HG03039 (cell line): ENCODE measurements at regions not wholly inside any gene's neighbourhood (a gene's known extent, or its start where the extent isn't known, plus 50 kb on each side); places are given as distances from the start of the nearest gene placed in this dataset.

Experiments used
- ATAC-seq: cut with Tn5 transposase; IDR thresholded peaks from one replicate; pipeline ENCODE4 v1.9.1; 2021; ENCODE audit warnings: mild to moderate bottlenecking, moderate library complexity; ENCODE audit not compliant: unreplicated experiment

- no peak for ATAC-seq
Measured at GRCh38 chr2:117502121-117502520, 312.4 kb upstream of the DDX18 start.

GRCh38 chr2:117512307-117512706, 302.2 kb upstream of the DDX18 start:
- ATAC-seq: no peak

- ATAC-seq: no peak
Measured at GRCh38 chr2:117514371-117514770, 300.1 kb upstream of the DDX18 start.

- no peak for ATAC-seq
Measured at GRCh38 chr2:117519238-117519637, 295.3 kb upstream of the DDX18 start.

- no peak for ATAC-seq
Measured at GRCh38 chr2:117519721-117520120, 294.8 kb upstream of the DDX18 start.

GRCh38 chr2:117523267-117523666, 291.2 kb upstream of the DDX18 start:
- ATAC-seq: no peak

GRCh38 chr2:117523711-117524238, 290.7 kb upstream of the DDX18 start:
- no peak for ATAC-seq

- ATAC-seq: no peak
Measured at GRCh38 chr2:117536139-117536538, 278.4 kb upstream of the DDX18 start.

GRCh38 chr2:117537032-117537431, 277.5 kb upstream of the DDX18 start:
- no peak for ATAC-seq

- ATAC-seq: no peak
Measured at GRCh38 chr2:117551858-117552257, 262.6 kb upstream of the DDX18 start.

- no peak for ATAC-seq
Measured at GRCh38 chr2:117553448-117553847, 261.0 kb upstream of the DDX18 start.

- ATAC-seq: no peak
Measured at GRCh38 chr2:117555965-117556364, 258.5 kb upstream of the DDX18 start.

- ATAC-seq: no peak
Measured at GRCh38 chr2:117557626-117558025, 256.9 kb upstream of the DDX18 start.

GRCh38 chr2:117562654-117563053, 251.8 kb upstream of the DDX18 start:
- ATAC-seq: no peak

GRCh38 chr2:117571590-117572349, 242.7 kb upstream of the DDX18 start:
- ATAC-seq: no peak

GRCh38 chr2:117587310-117587709, 227.2 kb upstream of the DDX18 start:
- ATAC-seq: no peak

GRCh38 chr2:117603060-117603459, 211.4 kb upstream of the DDX18 start:
- no peak for ATAC-seq

GRCh38 chr2:117603567-117603966, 210.9 kb upstream of the DDX18 start:
- no peak for ATAC-seq

- no peak for ATAC-seq
Measured at GRCh38 chr2:117607202-117607601, 207.3 kb upstream of the DDX18 start.

GRCh38 chr2:117613101-117613500, 201.4 kb upstream of the DDX18 start:
- ATAC-seq: no peak

GRCh38 chr2:117614296-117614695, 200.2 kb upstream of the DDX18 start:
- ATAC-seq: no peak

- ATAC-seq: no peak
Measured at GRCh38 chr2:117614823-117615534, 199.5 kb upstream of the DDX18 start.
